Natural killer cell treated with Interleukin-12 subunit alpha and Interleukin-12 subunit beta and Interleukin-15 and Interleukin-18, amount 100 ng/mL, for 72 hours (primary cell): ENCODE measurements at regions not wholly inside any gene's neighbourhood (a gene's known extent, or its start where the extent isn't known, plus 50 kb on each side); places are given as distances from the start of the nearest gene placed in this dataset.
"Not testable (repeated sequence)": the region's sequence is repeated elsewhere in the genome, so short reads cannot be mapped to it uniquely, and the experiment has no call there.

Experiments used
- ATAC-seq, 2 donors: fragments of 150-1000 bp; cut with Tn5 transposase in 1 of 2; sonication (Bioruptor Pico), chemical (Tn5 transposase) in 1 of 2; 2 replicates each; pipeline ENCODE4 v1.10.0; 2021
- DNase-seq: peaks from one replicate; pipeline ENCODE4 v3.0.0; 2022; ENCODE audit warnings: low spot score
- H3K27ac Mint-ChIP-seq, 2 donors: 1 replicate in 1 of 2; 2 replicates in 1 of 2; pipeline ENCODE4 v1.8.0; 2022; ENCODE audit warnings: mixed read lengths in 2 of 2, mild to moderate bottlenecking in 1 of 2, moderate library complexity in 1 of 2
- H3K27me3 Mint-ChIP-seq, 2 donors: 1 replicate in 1 of 2; 2 replicates in 1 of 2; pipeline ENCODE4 v1.8.0; 2022; ENCODE audit warnings: mixed read lengths in 2 of 2
- H3K36me3 Mint-ChIP-seq: one replicate; pipeline ENCODE4 v1.8.0; 2022; ENCODE audit warnings: mixed read lengths
- H3K4me1 Mint-ChIP-seq, 2 donors: 1 replicate in 1 of 2; 2 replicates in 1 of 2; pipeline ENCODE4 v1.8.0; 2022; ENCODE audit warnings: low read depth in 2 of 2, mixed read lengths in 2 of 2, mild to moderate bottlenecking in 1 of 2
- H3K4me3 Mint-ChIP-seq: one replicate; pipeline ENCODE4 v1.8.0; 2022; ENCODE audit warnings: mixed read lengths
- H3K9me3 Mint-ChIP-seq: 2 replicates; pipeline ENCODE4 v1.8.0; 2022; ENCODE audit warnings: mixed read lengths

DNA sequence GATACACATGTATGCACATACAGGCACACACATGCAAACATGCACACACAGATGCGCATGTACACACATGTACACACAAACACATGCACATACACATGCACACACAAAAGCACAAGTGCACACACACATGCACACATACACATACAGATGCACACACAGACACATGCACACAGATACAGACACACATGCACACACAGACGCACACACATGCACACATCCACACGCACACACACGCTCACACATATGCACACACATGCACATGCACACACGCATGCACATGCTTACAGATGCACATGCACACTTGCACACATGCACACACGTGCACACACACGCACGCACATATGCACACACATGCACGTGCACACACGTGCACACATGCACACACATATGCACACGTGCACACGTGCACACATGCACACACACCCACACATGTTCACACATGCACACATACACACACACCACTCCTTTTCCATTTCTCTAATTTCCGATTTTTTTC lies 283.8 kb upstream of the FRG2C start:
- DNase-seq (no peak), ATAC-seq (no peak)
- Mint-ChIP-seq H3K4me1 (no peaks in the 10 kb centered on the region), H3K27me3 (no peaks in the 10 kb centered on the region), H3K4me3 (no peak overlapping the region), H3K36me3 (no peaks in the 10 kb centered on the region), H3K9me3 (peaks cover 9% of the 10 kb centered on the region), H3K27ac (no peak overlapping the region)

DNA sequence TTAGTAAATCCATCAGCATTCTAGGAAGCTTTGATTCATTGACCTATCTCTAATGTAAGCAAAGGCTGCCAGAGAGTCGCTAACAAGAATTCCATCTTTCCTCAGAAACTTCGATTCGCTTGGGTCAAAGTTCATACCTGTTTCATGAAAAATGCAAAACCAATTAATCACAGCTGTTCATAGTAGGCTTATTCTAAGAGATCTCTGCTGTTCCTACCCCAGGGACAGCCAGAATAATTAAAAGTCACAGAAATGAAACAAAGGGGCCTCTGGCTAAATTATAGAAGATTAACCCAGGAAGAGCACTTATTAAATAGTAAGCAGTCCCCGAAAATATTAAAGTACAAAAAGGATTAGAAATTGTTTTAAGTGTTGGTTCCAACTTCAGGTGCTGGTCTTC lies 280.1 kb upstream of the FRG2C start:
- not testable (repeated sequence) for H3K4me3 Mint-ChIP-seq, H3K27ac Mint-ChIP-seq, H3K36me3 Mint-ChIP-seq, H3K9me3 Mint-ChIP-seq, H3K27me3 Mint-ChIP-seq, DNase-seq, ATAC-seq, H3K4me1 Mint-ChIP-seq

DNA sequence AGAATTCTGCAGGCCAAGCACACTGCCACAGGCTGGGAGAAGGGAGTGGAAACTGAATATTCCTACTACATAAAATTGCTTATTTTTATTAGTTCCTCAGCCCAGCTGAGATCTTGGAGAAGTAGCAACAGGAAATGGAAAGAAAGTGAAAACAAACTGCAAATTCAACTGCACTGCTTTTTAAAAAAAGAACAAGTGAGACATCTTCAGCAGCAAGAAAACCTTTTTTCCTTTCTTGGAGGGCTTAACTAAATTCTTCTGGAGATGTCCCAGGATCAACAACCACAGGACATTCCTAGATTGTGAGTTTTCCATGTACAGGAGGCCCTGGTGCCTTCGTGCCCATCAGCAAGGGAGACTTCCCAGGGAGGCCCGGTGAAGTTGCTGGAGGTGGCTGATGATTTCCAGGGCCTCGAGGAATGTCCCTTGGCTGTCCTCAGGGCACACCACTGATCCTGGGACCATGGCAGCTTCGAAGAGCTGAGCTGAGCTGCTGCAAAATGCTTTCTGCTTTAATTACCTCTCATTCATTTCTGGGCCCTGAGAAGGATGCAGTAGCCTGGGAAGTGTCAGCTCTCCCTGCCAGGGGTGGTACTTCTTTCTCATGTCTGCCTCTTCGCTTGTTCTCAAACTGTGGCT lies 275.5 kb upstream of the FRG2C start:
- not testable (repeated sequence) for H3K36me3 Mint-ChIP-seq, DNase-seq, H3K27ac Mint-ChIP-seq, ATAC-seq, H3K4me3 Mint-ChIP-seq, H3K4me1 Mint-ChIP-seq, H3K27me3 Mint-ChIP-seq, H3K9me3 Mint-ChIP-seq

DNA sequence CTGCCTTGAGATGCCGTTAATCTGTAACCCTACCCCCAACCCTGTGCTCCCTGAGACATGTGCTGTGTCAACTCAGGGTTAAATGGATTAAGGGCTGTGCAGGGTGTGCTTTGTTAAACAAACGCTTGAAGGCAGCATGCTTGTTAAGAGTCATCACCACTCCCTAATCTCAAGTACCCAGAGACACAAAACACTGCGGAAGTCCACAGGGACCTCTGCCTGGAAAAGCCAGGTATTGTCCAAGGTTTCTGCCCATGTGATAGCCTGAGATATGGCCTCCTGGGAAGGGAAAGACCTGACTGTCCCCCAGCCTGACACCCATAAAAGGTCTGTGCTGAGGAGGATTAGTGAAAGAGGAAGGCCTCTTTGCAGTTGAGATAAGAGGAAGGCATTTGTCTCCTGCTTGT lies 270.8 kb upstream of the FRG2C start:
- H3K4me3 Mint-ChIP-seq, ATAC-seq, H3K4me1 Mint-ChIP-seq, DNase-seq, H3K36me3 Mint-ChIP-seq, H3K27me3 Mint-ChIP-seq, H3K27ac Mint-ChIP-seq, H3K9me3 Mint-ChIP-seq: not testable (repeated sequence)

DNA sequence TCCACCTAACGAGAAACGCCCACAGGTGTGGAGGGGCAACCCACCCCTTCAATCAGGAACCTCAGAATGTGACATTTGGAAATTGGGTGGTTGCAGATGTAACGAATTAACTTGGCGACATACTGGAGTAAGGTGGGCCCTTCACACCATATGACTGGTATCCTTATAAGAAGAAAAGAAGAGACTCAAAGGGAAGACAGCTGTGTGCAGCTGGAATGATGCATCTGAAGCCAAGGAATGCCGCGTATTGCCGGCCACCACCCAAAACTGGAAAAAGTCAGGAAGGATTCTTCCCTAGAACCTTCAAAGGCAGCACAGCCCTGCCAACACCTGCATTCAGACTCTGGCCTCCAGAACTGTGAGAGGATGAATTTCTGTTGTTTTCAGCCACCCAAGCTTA lies 270.0 kb upstream of the FRG2C start:
- H3K36me3 Mint-ChIP-seq, H3K4me1 Mint-ChIP-seq, H3K9me3 Mint-ChIP-seq, H3K27me3 Mint-ChIP-seq, H3K27ac Mint-ChIP-seq, ATAC-seq, H3K4me3 Mint-ChIP-seq, DNase-seq: not testable (repeated sequence)

DNA sequence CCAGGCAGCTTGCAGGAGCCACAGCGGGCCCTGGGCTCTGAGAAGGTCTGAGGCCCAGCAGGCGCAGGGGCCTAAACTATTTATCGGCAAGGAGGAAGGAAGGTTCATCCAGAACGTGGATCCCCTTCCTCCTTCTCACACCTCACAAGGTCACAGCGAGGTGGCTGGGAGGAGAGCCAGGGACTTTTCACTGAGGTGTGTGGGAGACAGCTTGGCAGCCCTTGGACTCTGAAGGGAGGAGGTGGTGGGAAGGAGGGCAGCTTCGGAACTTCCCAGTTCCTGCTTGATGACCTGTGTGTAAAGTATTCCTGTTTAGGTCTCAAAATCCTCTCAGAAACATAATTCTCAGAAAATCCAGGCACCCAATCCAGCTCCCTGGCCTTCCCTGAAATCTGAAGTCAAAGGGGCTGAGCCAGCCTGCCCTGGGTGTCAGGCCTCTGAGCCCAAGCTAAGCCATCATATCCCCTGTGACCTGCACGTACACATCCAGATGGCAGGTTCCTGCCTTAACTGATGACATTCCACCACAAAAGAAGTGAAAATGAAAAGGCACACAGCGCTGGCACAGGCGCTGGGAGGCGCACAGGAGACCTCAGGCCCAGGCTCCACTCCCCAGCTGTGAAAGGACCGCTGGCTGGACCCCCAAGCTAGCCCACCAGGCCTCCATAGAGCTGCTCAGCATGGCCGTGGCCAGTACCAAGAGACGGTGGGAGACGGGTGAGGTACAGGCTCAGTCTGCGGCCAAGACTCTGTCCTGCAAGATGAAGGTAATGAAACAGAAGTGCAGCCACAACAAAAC lies 269.4 kb upstream of the FRG2C start:
- not testable (repeated sequence) for H3K4me3 Mint-ChIP-seq, H3K27ac Mint-ChIP-seq, ATAC-seq, DNase-seq, H3K27me3 Mint-ChIP-seq, H3K36me3 Mint-ChIP-seq, H3K4me1 Mint-ChIP-seq, H3K9me3 Mint-ChIP-seq

DNA sequence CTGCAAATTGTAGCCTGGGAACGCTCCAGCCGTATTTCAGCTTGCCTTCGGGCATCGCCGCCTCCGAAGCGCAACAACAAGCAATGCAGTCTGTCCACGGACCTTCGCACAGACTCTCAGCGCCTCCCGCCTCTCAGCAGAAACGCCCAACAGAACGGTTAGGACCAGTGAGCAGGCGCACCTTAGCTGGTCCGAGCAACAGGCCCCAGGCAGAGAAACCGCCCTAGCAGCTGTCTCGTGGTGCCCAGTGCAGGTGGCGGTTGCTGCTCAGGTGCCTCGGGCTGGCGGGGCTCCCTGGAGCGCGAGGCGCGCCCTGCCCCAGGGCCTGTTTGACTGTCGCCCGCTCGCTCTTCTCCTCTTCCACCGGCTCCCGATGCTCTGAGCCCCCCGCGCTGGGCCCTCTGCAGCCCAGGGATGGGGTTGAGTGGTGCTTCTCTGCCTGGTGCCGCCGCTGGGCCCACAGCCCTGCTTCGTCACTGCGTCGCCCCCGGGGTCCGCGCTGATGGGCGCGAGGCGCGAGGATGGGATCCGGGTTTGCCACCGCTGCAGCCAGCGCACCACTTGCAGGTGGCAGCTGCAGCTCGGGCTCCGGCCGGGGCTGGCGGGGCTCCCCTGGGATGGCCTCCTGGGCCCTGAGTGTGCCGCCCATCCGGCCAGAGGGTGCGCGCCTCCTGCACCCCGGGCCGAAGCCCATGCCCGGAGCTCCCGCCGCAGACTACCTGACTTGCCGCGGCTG lies 268.4 kb upstream of the FRG2C start:
- DNase-seq (no peak), ATAC-seq (no peak)
- Mint-ChIP-seq H3K9me3 (peaks cover 3% of the 10 kb centered on the region), H3K27ac (no peak overlapping the region), H3K4me1 (peaks cover 0 to 2% of the 10 kb centered on the region in 2 donors), H3K27me3 (peaks cover 0 to 7% of the 10 kb centered on the region in 2 donors), H3K36me3 (no peaks in the 10 kb centered on the region), H3K4me3 (no peak overlapping the region)

DNA sequence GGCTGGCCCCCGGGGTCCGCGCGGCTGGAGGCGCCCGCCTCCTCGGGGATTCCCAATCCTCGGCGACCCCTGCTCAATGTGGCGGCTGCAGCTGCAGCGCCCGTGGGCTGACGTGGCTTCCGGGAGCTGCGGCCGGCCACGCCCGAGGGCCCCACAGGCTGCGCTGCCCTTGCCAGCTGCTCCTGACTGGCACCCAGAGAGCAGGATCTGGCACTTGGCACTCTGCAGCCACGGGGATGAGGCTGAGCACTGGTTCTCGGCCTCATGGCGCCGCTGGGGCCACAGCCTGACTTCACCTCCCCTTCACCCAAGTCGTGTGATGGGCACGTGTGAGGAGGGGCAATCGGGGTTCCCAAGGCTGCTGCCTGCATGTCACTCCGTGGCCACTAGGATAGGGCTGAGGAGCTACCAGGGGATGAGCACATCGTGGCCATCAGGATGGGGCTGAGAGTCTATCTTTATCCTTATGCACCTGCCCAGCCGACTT lies 267.8 kb upstream of the FRG2C start:
- Mint-ChIP-seq H3K4me3 (no peak overlapping the region), H3K27ac (no peak overlapping the region), H3K36me3 (no peaks in the 10 kb centered on the region), H3K27me3 (peaks cover 0 to 7% of the 10 kb centered on the region in 2 donors), H3K9me3 (peaks cover 3% of the 10 kb centered on the region), H3K4me1 (peaks cover 0 to 2% of the 10 kb centered on the region in 2 donors)
- DNase-seq (no peak), ATAC-seq (no peak)

DNA sequence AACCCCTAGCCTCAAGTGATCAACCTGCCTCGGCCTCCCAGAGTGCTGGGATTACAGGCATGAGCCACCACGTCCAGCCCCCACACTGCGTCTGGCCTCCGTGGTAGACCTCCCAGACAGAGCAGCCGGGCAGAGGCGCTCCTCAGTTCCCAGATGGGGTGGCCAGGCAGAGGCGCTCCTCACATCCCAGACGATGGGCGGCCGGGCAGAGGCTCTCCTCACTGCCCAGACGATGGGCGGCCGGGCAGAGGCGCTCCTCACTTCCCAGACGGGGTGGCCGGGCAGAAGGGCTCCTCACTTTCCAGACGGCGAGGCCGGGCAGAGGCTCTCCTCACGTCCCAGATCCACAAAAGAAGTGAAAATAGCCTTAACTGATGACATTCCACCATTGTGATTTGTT lies 266.6 kb upstream of the FRG2C start:
- not testable (repeated sequence) for H3K4me3 Mint-ChIP-seq, DNase-seq, H3K27ac Mint-ChIP-seq, H3K36me3 Mint-ChIP-seq, H3K4me1 Mint-ChIP-seq, H3K27me3 Mint-ChIP-seq, ATAC-seq, H3K9me3 Mint-ChIP-seq

DNA sequence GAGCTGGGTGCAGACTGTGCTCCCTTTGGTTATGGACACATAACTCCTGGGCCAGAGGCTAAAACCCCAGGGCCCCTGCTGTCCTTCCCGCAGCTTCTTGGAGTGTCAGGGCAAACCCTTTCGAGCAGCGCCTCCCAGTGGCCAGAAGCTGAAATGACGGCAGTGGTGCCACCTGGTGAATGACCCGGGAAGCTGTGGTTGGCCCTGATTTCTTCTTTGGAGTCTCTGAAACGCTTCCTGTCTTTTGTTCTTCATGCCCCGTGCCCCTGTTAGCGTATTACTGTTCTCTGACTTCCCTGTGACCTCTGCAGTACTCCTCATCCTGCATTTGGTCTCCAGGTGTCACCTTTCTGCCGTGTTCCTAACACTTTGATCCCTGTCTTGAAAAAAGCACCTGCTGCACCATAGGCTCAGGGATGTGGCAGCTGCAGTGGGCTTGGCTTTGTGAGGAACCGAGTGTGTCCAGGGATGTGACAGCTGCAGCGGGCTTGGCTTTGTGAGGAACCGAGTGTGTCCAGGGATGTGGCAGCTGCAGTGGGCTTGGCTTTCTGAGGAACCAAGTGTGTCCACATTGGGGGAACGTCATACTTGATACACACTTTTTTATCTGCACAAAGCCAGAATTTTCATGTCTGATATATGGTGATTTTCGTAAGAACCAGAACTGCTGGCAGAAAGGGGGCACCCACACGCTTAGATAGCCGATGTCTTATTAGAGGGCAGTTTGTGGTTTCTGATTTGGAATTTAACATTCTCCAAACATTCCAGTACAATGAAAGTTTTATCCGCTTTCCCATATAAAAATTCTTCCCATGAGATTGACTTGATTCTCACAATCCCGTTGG lies 241.8 kb upstream of the FRG2C start:
- not testable (repeated sequence) for H3K27ac Mint-ChIP-seq, H3K4me1 Mint-ChIP-seq, H3K27me3 Mint-ChIP-seq, H3K4me3 Mint-ChIP-seq, H3K9me3 Mint-ChIP-seq, H3K36me3 Mint-ChIP-seq, ATAC-seq, DNase-seq

DNA sequence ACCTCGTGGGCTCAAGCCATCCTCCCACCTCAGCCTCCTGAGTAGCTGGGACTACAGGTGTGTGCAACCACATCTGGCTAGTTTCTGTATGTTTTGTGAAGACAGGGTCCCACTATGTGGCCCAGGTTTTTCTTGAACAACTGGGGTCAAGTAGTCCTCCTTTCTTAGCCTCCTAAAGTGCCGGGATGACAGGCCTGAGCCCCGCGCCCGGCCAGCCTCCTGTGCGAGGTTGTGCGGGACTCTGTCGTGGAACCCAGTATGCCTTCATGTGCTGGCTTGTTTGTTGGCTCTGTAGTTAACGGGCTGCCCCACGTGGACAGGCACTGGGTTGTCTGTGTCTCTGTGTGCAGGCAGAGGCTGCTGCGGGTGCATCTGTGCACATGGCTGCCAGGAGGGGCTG lies 238.7 kb upstream of the FRG2C start:
- H3K4me3 Mint-ChIP-seq, ATAC-seq, DNase-seq, H3K27me3 Mint-ChIP-seq, H3K4me1 Mint-ChIP-seq, H3K27ac Mint-ChIP-seq, H3K9me3 Mint-ChIP-seq, H3K36me3 Mint-ChIP-seq: not testable (repeated sequence)

DNA sequence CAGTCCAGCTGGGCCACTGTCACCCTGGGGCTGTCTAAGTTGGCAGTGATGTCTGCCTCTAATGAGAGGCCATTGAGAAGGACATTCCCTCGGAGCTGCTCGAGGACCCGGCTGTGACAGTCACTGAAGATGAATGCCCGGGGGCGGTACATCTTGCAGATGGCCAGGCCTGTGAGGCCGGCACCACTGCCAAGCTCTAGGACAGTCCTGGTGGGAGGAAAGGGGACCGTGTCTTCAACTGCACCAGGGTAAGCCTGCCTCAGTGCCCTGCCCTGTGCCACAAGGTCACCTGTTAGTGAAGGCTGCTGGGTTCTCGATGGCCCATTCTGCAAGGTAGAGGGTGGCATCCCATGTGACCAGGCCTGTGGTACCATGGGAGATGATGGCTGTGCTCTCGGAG lies 236.6 kb upstream of the FRG2C start:
- H3K4me3 Mint-ChIP-seq, H3K27ac Mint-ChIP-seq, H3K4me1 Mint-ChIP-seq, H3K9me3 Mint-ChIP-seq, H3K36me3 Mint-ChIP-seq, H3K27me3 Mint-ChIP-seq, DNase-seq, ATAC-seq: not testable (repeated sequence)

DNA sequence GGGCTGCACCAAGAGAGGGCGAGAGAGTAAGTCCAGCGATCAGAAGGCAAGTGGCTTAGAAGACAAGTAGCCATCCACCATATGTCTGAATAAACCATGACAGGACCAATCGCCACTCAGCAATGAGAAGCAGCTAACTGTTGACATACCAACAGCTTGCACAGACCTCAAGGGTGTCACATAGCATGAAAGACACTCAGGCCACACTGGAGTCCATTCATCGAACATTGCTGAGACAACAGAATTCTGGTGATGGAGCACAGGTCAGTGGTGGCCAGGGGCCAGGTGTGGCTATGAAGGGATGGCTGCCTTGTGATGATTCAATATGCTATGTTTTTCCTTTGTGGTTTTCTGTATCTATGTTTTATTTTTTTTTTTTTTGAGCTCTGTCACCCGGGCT lies 236.2 kb upstream of the FRG2C start:
- not testable (repeated sequence) for H3K4me1 Mint-ChIP-seq, H3K36me3 Mint-ChIP-seq, H3K4me3 Mint-ChIP-seq, DNase-seq, H3K27me3 Mint-ChIP-seq, ATAC-seq, H3K9me3 Mint-ChIP-seq, H3K27ac Mint-ChIP-seq
